Upper lobe of left lung (tissue), 4 donors: ENCODE measurements at regions not wholly inside any gene's neighbourhood (a gene's known extent, or its start where the extent isn't known, plus 50 kb on each side); places are given as distances from the start of the nearest gene placed in this dataset.

ENCODE experiments used
- CTCF ChIP-seq, 6 experiments: fragments of 450-650 bp in 4 of 6; fragments of 200-600 bp in 2 of 6; sonication (generic) in 2 of 6; IDR thresholded peaks; one replicate each; pipeline ENCODE4 v1.5.1; 2016 to 2019; ENCODE audit warnings: antibody characterized with exemption in 6 of 6
- POLR2A ChIP-seq, 4 donors: fragments of 450-650 bp; IDR thresholded peaks; one replicate each; pipeline ENCODE4 v1.5.1; 2016 to 2017; ENCODE audit warnings: antibody characterized with exemption in 4 of 4, mild to moderate bottlenecking in 2 of 4

- TF ChIP-seq CTCF (IDR thresholded peaks at IDR 0.05): no peak
- no peak for TF ChIP-seq POLR2A (IDR thresholded peaks at IDR 0.05)
These were observed 116.5 kb downstream of the NUFIP1 start for GRCh38 chr13:44872751-44873150.
